Loucy (cell line): ENCODE measurements at regions not wholly inside any gene's neighbourhood (a gene's known extent, or its start where the extent isn't known, plus 50 kb on each side); places are given as distances from the start of the nearest gene placed in this dataset.

Experiments
- H2AFZ ChIP-seq: fragments of 200-600 bp; sonication (generic); 2 replicates; pipeline ENCODE4 v1.6.0; 2016; ENCODE audit warnings: antibody characterized with exemption, mild to moderate bottlenecking, low read length, moderate library complexity
- H3F3A ChIP-seq: fragments of 200-600 bp; 2 replicates; pipeline ENCODE4 v1.6.0; 2016; ENCODE audit warnings: antibody characterized with exemption, low read depth, mild to moderate bottlenecking
- H3K27me3 ChIP-seq: fragments of 200-600 bp; sonication (generic); 2 replicates; pipeline ENCODE4 v1.6.1; 2014; ENCODE audit warnings: low read length, mild to moderate bottlenecking; ENCODE audit not compliant: insufficient read depth, poor library complexity, severe bottlenecking
- H3K36me3 ChIP-seq: fragments of 200-600 bp; sonication (generic); 2 replicates; pipeline ENCODE4 v1.6.1; 2016; ENCODE audit warnings: low read length; ENCODE audit not compliant: insufficient read depth
- H3K4me1 ChIP-seq: fragments of 200-600 bp; sonication (generic); 2 replicates; pipeline ENCODE4 v1.5.1; 2014; ENCODE audit warnings: low read length, mild to moderate bottlenecking; ENCODE audit not compliant: insufficient read depth, poor library complexity, severe bottlenecking
- H3K4me2 ChIP-seq: fragments of 200-600 bp; sonication (generic); 2 replicates; pipeline ENCODE4 v1.6.0; 2014; ENCODE audit warnings: antibody characterized with exemption, low read length, low read depth, mild to moderate bottlenecking; ENCODE audit not compliant: poor library complexity, severe bottlenecking
- H3K4me3 ChIP-seq: fragments of 200-600 bp; sonication (generic); 2 replicates; pipeline ENCODE4 v1.5.1; 2014; ENCODE audit warnings: low read length, mild to moderate bottlenecking, mixed read lengths; ENCODE audit not compliant: poor library complexity, severe bottlenecking
- H3K79me2 ChIP-seq: fragments of 200-600 bp; sonication (generic); 2 replicates; pipeline ENCODE4 v1.6.1; 2014; ENCODE audit warnings: low read length; ENCODE audit not compliant: insufficient read depth
- H3K9ac ChIP-seq: fragments of 200-600 bp; sonication (generic); 2 replicates; pipeline ENCODE4 v1.6.0; 2014; ENCODE audit warnings: mild to moderate bottlenecking, low read depth, low read length, moderate library complexity; ENCODE audit not compliant: poor library complexity, severe bottlenecking
- H3K9me2 ChIP-seq: fragments of 200-600 bp; sonication (generic); replicated peaks from 2 replicates; pipeline ENCODE4 v1.6.1; 2016; ENCODE audit warnings: low read depth, low read length, mixed read lengths
- H3K9me3 ChIP-seq: fragments of 200-600 bp; sonication (generic); 2 replicates; pipeline ENCODE4 v1.6.1; 2014; ENCODE audit warnings: mild to moderate bottlenecking, antibody characterized with exemption, low read length, low read depth; ENCODE audit not compliant: insufficient read depth
- H4K20me1 ChIP-seq: fragments of 200-600 bp; sonication (generic); 2 replicates; pipeline ENCODE4 v1.6.0; 2014; ENCODE audit warnings: antibody characterized with exemption, low read length, mild to moderate bottlenecking; ENCODE audit not compliant: insufficient read depth, poor library complexity, severe bottlenecking
- CTCF ChIP-seq: fragments of 200-600 bp; sonication (generic); conservative IDR thresholded peaks from 2 replicates; pipeline ENCODE4 v1.5.1; 2014; ENCODE audit warnings: mild to moderate bottlenecking, antibody characterized with exemption, low read length
- EZH2phosphoT487 ChIP-seq: fragments of 200-600 bp; IDR thresholded peaks from 2 replicates; pipeline ENCODE4 v1.6.1; 2018; ENCODE audit warnings: antibody characterized with exemption, mild to moderate bottlenecking, moderate library complexity, borderline replicate concordance

DNA sequence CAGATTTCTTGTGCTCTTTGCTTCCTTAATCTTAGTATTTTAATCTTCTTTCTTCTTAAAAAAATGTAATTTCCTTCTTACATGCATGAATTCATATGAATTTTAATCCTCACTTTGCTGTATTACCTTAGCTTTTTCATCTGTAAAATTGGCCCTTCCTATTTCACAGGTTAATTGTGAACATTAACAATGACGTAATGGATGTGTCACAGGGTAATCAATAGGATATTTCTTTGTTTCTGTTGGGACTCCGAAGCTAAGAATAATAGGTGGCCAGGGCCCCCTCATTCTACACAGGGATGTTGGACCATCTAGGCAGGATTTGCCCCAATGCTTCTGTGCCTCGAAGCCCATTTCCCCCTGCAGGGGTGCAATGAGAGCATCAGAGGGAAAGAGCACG is 187.4 kb upstream of the NFIB start:
- TF ChIP-seq EZH2phosphoT487 (no peak), CTCF (no peak)
- no peaks in the 10 kb centered on the region for H3K9me3 ChIP-seq
- H3K27me3 ChIP-seq = no peaks in the 10 kb centered on the region
- no peaks in the 10 kb centered on the region for H3K9me2 ChIP-seq
- no peak overlapping the region for H3K9ac ChIP-seq
- no peak overlapping the region for H2AFZ ChIP-seq
- H3K4me2 ChIP-seq = no peak overlapping the region
- no peaks in the 10 kb centered on the region for H3K4me1 ChIP-seq
- H3K36me3 ChIP-seq = no peaks in the 10 kb centered on the region
- H3K4me3 ChIP-seq = no peak overlapping the region
- no peaks in the 10 kb centered on the region for H3F3A ChIP-seq
- H3K79me2 ChIP-seq = no peaks in the 10 kb centered on the region
- H4K20me1 ChIP-seq = no peaks in the 10 kb centered on the region

GRCh38 chr9:14500705-14501104 is 186.8 kb upstream of the NFIB start:
- H3K4me2 ChIP-seq = no peak overlapping the region
- H3K9me2 ChIP-seq = no peaks in the 10 kb centered on the region
- no peak overlapping the region for H3K9ac ChIP-seq
- H3K4me1 ChIP-seq = no peaks in the 10 kb centered on the region
- H3F3A ChIP-seq = no peaks in the 10 kb centered on the region
- H3K27me3 ChIP-seq = no peaks in the 10 kb centered on the region
- no peaks in the 10 kb centered on the region for H3K36me3 ChIP-seq
- TF ChIP-seq CTCF = no peak
- TF ChIP-seq EZH2phosphoT487 = no peak
- no peak overlapping the region for H3K4me3 ChIP-seq
- no peaks in the 10 kb centered on the region for H4K20me1 ChIP-seq
- no peaks in the 10 kb centered on the region for H3K79me2 ChIP-seq
- H2AFZ ChIP-seq = no peak overlapping the region
- no peaks in the 10 kb centered on the region for H3K9me3 ChIP-seq

GRCh38 chr9:14499976-14500375 is 186.0 kb upstream of the NFIB start:
- H4K20me1 ChIP-seq = no peaks in the 10 kb centered on the region
- H3K4me2 ChIP-seq = no peak overlapping the region
- H2AFZ ChIP-seq = no peak overlapping the region
- TF ChIP-seq CTCF (no peak), EZH2phosphoT487 (no peak)
- H3K36me3 ChIP-seq = no peaks in the 10 kb centered on the region
- no peaks in the 10 kb centered on the region for H3K9me2 ChIP-seq
- H3K4me1 ChIP-seq = no peaks in the 10 kb centered on the region
- no peaks in the 10 kb centered on the region for H3K27me3 ChIP-seq
- H3K9me3 ChIP-seq = no peaks in the 10 kb centered on the region
- H3K9ac ChIP-seq = no peak overlapping the region
- no peaks in the 10 kb centered on the region for H3K79me2 ChIP-seq
- no peak overlapping the region for H3K4me3 ChIP-seq
- no peaks in the 10 kb centered on the region for H3F3A ChIP-seq
